Fibroblast of villous mesenchyme (primary cell): ENCODE measurements at regions not wholly inside any gene's neighbourhood (a gene's known extent, or its start where the extent isn't known, plus 50 kb on each side); places are given as distances from the start of the nearest gene placed in this dataset.

Source experiments
- DNase-seq: peaks from one replicate; pipeline ENCODE4 v3.0.0-alpha.2; 2010; ENCODE audit warnings: low read depth
- H3K4me3 ChIP-seq: 2 replicates; pipeline ENCODE4 v1.5.1; 2011; ENCODE audit warnings: low read depth, mild to moderate bottlenecking, low read length
- TF ChIP-seq, protein P1 (sequence below): IDR thresholded peaks from 2 replicates; pipeline ENCODE4 v1.5.1; 2012; ENCODE audit warnings: low read depth, mild to moderate bottlenecking, low read length; ENCODE audit not compliant: insufficient read depth

DNA sequence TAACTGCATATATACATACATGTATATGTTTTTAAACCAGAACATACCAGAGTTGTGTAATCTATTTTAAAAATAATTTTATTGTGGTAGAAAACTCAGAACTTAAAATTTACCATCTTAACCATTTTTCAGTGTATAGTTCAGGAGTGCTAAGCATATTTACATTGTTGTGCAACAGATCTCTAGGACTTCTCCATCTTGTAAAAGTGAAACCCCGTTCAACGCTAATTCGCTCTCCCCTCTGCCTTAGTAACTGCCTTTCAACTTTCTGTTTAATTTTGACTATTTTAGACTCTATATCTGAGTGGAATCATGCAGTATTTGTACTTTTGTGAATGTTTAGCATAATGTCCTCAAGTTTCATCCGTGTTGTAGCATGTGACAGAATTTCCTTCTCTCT, 51.8 kb upstream of the SSR3 start:
- peak; percentile 56 for DNase-seq
- peak overlapping the region; percentile 27 for H3K4me3 ChIP-seq
- TF ChIP-seq, protein P1, sequence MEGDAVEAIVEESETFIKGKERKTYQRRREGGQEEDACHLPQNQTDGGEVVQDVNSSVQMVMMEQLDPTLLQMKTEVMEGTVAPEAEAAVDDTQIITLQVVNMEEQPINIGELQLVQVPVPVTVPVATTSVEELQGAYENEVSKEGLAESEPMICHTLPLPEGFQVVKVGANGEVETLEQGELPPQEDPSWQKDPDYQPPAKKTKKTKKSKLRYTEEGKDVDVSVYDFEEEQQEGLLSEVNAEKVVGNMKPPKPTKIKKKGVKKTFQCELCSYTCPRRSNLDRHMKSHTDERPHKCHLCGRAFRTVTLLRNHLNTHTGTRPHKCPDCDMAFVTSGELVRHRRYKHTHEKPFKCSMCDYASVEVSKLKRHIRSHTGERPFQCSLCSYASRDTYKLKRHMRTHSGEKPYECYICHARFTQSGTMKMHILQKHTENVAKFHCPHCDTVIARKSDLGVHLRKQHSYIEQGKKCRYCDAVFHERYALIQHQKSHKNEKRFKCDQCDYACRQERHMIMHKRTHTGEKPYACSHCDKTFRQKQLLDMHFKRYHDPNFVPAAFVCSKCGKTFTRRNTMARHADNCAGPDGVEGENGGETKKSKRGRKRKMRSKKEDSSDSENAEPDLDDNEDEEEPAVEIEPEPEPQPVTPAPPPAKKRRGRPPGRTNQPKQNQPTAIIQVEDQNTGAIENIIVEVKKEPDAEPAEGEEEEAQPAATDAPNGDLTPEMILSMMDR = no peak

DNA sequence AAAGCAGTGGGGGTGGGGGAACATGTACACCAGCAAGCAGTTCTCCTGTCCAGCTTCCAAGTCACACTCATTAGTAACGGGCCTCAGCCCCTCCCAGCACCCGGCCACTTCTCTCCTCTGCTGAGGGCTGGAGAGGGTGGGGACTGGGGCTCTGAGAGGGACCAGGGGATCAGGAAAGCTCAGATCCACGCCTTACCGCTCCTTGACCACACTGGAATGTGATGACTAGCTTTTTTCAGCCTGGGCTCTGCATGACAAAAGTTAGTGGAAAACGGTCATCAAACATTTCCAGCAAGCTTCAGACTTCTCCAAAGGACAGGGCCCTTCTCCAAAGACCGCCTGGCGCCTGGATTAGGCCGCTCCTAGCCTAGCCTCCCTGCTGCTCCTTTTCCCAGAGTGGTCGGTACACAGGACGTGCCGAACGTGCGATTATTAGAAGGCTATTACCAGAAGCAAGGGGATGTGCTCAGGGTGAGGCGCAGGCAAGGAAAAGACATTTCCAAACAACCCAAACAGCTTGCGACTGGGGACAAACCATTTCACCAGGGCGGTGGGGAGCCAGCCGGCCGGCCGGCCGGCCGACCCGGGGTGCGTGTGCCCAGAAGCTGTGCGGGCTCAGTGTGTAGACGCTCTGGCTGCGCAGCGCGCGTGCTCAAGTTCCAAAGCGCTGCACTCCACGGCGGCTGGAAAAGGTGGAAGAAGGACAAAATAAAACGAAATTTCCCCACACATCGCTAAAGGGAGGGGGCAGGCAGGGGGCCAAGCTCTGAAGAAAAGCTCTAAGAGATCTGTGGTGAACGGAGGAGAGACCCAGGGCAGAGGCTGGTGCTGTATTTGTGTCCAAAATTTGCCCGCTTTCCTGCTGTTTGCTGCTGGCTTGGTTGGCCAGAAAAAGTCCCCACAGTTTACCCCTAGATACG, 51.0 kb upstream of the SSR3 start:
- H3K4me3 ChIP-seq = peak overlapping the region; percentile 55
- TF ChIP-seq, protein P1 = no peak
- DNase-seq = peak; percentile 63

DNA sequence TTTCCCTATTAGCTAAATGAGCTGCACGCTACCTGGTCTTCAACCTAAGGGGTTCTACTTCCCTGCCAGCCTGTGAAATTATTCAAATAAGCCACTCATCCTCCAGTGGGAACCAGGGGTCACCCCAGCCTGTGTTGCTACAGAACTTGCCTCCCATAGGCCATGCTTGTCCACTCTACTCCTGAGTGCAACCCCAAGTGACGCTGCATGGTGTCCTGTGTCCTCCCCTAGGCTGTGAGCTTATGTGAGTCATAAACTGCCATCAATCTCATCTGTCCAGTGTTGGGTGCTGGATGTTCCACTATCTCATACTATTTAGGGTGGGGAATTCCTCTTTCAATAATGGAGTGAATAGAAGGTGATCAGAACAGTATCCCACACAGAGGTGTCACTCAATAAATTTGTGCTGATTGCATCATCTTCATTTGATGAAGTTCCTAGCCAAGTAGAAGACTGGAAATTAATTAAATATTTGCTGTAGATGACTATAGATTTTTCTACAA, 49.8 kb upstream of the SSR3 start:
- TF ChIP-seq, protein P1 = no peak
- no peak overlapping the region for H3K4me3 ChIP-seq
- no peak for DNase-seq
